Dermis microvascular lymphatic vessel endothelial cell (primary cell): ENCODE measurements at regions not wholly inside any gene's neighbourhood (a gene's known extent, or its start where the extent isn't known, plus 50 kb on each side); places are given as distances from the start of the nearest gene placed in this dataset.
"Not testable (repeated sequence)": the region's sequence is repeated elsewhere in the genome, so short reads cannot be mapped to it uniquely, and the experiment has no call there.

Experiments
- DNase-seq, 2 donors: peaks; one replicate each; pipeline versions ENCODE4 v3.0.0 to v3.0.0-alpha.2; 2010; ENCODE audit warnings: low read depth in 2 of 2

DNA sequence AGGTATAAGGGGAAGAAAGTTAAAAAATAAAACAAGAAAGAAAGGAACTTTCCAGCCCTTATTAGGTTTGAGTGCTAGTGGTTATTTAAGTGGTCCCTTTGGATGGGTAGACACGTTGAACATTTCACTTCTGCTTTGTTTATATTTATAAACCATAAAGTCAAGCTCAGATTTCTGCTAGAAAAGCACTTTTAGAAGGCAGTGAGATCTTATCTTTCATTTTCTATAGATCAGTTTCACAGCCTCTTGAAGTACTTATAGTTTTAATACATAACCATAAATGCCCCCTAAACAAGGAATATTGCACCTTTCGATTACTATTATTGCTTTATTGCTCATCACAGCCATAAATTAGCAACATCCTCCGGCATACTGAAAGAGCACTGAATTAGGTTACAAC is 446.8 kb upstream of the PLXNA2 start:
- no peak for DNase-seq

DNA sequence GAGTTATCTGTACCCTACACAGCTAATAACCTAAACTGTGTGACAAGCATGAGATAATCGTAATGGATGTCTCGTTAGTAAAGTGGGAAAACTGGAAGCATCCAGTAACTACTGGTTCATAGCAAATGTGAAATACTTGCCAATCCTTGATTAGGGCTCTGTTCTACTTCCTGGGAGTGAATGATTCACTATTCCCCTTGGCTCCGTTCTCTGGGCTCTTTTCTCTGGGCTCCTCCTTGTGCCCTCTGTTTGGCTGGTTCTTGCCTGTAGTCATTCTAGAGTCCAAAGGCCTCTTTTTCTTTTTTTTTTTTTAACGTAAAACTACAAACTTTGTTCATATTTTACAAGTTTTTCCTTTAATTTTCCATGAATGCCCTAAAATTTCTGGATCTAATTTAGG is 465.8 kb upstream of the PLXNA2 start:
- DNase-seq: no peak

DNA sequence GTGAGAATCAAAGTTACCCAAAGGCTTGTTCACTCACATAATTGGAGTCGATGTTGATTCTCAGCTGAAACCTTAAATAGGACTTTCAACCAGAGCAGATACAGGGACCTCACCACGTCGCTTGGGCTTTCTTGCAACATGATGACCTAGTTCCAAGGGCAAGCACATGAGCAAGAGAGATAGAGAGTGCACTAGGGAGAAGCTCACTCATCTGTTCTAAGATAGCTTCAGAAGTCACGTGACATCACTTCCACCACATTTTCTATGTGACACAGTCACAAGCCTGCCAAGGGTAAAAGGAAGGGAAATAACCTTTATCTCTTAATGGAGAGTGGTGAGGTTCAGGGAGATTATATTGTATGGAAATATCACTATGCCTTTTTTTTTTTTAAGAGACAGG is 470.1 kb upstream of the PLXNA2 start:
- no peak for DNase-seq

DNA sequence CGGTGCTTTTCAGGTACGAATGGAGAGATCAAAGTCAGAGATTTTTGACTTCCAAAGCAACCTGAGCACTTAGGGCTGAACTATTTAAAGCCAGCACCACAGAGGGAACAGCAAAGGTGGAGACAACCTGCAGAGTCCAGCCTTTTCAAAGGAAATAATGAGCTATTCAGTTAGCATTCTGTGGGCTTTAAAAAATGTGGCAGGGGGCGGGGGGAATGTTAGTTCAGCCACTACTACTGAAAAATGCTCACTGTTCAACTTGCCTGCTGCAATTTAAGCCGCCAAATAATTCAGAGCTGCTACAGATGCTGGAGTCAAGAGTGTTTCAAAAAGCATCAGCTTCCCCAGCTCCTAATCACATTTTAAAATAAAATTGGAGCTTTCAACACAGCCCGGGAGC is 473.3 kb upstream of the PLXNA2 start:
- no peak for DNase-seq

DNA sequence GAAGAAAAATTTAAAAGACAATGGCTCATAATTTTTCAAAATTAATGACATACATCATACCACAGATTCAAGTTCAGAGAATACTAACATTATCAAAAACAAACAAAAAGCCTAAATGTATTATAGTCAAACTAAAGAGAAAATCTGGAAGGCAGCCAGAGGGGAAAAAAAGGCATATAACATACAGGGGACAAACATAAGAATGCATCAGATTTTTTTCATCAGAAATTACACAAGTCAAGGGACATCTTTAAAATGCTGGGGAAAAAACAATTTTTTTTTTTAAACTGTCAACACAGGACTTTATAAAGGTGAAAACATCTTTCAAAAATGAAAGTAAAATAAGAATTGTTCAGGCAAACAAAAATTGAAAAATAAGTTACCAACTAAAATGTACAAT is 478.4 kb upstream of the PLXNA2 start:
- DNase-seq: no peak

DNA sequence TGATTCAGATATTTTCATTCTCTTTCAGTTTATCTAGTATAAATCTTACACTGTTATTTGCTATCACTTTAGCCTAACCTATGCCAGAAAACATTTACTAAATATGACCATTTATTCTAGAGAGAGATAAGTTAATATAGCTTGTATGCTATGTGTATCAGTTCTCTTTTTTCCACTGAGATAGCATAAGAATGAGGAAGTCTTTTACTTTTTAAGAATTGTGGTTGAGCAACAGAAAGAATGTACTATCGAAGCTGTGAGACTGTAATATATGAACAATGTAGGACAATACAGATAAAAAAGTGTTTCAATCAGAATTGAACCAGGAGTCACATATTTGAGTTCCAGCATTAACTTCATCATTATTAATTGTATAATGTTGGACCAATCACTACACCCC is 479.9 kb upstream of the PLXNA2 start:
- no peak for DNase-seq

DNA sequence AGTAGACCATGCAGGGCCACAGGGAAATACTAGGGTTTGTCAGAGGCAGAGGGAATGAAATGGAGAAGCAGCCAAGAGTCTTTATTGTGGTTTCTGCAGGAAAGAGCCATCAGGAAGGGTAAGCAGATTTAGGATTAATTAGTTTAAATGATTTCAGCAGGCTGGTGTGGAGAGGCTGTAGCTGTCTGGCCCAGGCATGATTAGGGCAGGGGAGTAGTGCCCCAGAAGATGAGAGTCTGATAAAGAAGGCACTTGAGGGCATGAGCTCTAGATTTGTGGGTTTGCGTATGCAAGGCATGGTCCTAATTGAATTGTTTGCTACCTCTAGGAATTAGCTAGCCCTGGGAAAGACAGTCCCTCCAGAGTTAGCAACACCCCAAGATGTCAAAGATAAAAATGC is 484.6 kb upstream of the PLXNA2 start:
- no peak for DNase-seq

DNA sequence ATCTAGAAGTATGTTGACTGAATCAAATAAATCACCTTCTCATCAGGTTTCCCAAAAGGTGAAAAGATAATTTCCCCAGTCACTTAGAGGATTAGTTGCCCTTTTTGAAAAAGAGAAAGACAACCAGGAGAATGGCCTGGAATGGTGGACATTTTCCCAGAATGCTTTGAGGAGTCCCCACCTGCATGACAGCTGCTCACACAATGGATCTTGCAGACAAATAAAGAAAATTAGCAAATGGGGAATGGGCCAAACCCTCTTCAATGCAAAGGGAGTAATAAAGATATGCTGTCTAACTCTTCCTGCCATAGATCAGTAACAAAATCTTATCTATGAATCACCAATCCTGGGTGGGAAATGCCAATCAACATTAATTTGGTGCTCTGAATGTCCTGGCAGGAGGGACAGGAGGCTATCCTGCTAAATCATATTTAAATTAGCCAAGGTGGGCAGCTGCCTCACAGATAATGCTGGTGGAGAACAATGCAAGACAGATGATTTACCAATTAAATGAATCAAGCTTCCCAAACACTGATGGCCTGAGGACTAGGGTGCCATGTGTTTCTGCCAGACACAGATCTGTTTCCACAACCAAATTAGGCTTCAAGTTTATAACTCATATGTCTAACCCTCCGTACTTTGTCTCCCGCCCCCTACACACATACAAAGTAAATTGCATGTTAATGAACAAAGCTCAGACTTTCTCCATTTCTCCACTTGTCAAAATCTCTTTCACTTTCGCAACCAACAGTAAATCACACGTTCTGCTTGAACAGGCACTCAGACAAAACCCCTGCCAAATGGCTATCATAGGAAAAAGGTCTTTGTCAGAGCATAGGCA is 488.0 kb upstream of the PLXNA2 start:
- peak in 1 of 2 donors; percentile 39 for DNase-seq

DNA sequence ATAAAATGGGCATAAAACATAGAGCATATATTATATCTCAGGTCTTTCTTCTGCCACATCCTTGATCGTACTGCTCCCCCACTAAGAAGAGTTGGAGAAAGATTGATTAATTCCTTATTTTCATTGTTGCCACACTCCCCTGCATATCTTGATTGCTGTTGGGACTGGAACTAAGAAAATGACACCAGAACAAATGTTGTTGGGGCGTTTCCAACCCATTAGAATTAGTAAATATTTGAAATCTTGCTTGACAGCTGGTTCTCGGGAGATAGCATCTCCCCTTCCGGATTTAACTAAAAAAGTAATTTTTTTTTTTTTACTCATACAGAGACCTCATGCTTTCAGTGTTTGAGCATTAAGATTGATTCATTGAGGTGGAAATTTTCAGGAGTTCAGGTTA is 493.0 kb upstream of the PLXNA2 start:
- no peak for DNase-seq

DNA sequence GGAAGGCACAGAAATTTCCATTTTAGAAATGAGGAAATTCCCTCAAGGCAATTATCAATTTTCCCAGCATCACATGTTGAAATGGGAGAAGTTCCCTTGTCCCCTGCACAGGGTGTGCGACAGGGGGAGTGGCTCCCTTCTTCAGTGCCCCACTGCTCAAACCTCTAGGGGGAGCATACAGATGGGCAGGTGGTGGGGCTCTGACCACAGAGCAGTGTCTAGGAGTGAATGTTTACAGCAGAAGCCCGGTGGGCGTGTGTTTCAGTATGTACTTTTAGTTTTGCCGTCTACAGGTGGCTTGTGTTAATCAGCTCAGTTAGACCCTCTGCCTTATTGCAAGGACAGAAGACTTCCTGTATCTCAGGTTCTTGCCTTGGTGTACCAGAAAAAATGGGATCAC is 493.7 kb upstream of the PLXNA2 start:
- no peak for DNase-seq

DNA sequence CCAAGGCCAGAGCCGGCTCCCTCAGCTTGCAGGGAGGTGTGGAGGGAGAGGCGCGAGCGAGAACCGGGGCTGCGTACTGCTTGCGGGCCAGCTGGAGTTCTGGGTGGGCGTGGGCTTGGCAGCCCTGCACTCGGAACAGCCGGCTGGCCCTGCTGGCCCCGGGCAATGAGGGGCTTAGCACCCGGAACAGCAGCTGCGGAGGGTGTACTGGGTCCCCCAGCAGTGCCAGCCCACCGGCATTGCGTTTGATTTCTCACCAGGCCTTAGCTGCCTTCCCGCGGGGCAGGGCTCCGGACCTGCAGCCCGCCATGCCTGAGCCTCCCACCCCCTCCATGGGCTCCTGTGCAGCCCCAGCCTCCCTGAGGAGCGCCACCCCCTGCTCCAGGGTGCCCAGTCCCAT is 495.5 kb upstream of the PLXNA2 start:
- DNase-seq: not testable (repeated sequence)

DNA sequence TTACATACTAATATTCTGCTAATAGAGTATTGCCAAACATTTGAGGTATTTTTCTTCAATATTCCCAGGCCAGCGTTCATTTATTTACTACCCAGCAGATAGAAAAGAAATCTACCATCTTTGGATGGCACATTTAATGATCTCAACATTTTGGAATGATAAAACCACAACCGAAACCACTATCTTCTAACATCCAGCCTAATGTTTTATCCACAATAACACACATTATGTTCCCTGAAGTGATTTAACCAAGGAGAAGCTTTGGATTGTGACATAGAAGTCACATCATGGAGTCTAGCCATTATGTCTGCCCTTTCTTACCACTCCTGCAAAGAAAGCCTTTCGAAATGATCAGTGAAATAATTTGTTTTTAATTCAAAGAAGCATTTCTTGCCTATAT is 497.1 kb upstream of the PLXNA2 start:
- no peak for DNase-seq

DNA sequence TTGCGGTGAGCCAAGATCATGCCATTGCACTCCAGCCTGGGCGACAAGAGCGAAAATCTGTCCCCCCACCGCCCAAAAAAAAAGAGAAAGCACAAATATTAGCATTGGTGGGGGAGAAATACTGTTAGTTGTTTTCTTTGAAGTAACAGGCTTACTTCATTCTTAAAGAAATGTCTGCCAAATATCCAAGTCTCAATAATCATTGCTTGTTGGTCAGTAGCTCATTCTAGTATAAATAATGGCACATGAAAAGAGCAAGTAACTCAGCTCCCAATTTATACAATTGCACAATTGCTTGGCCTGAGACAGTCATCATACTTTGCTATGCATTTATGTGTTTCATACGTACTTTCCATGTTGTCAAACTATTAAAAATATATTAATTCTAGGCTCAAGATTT is 499.2 kb upstream of the PLXNA2 start:
- no peak for DNase-seq

DNA sequence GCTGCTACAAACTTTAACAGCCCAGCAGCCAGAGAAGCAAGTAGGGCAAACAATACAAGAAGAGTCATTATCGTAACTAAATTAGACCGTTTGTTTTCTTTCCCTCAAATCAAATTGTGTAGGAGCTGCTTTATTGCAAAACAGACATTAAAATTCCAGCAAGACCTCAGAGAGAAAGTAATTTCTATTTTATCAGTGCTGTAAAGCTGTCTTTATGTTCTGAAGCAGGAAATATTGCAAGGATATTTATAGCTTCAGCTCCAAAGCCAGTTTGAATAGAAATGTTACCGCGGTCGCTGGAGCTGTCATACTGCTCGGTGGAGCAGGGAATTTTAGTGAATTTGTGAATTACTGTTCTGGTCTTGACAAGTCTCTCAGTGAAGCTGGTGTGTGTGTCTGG is 503.8 kb upstream of the PLXNA2 start:
- peak in 1 of 2 donors; percentile 2 for DNase-seq

DNA sequence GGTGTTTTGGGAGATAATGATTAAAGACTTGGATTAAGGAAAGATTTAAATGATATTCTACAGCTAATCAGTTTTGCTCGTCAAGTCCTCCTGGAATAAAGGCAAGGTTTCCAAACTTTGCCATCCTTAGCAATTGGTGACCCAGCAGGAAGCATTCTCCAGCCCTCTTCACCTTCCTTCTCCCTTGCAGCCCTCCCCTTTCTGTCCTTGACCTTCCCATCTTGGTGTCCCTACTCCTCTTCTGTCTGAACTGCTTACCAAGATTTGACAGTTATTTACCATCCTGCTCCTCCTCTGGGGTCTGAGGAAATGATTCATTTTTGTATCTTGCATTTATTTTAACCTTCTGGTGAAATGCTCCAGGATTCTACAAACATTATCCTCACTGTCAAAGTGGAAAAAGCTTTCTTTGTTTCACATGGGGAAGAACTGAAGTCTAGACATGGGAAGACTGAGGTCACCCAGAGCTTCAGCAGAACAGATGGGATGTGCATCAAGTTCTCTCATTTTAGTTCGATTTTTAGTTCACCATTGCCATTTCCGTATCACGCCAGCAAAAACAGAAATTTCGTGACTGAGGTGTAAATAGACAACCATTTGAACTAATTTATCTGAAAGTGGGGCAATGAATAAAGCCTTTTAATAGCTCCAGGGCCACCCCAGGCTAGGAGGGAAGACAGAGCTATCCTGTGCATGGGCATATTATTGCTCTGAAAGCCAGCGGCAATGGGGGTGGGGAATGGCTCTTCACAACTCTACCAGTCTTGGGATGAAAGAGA is 504.4 kb upstream of the PLXNA2 start:
- no peak for DNase-seq

DNA sequence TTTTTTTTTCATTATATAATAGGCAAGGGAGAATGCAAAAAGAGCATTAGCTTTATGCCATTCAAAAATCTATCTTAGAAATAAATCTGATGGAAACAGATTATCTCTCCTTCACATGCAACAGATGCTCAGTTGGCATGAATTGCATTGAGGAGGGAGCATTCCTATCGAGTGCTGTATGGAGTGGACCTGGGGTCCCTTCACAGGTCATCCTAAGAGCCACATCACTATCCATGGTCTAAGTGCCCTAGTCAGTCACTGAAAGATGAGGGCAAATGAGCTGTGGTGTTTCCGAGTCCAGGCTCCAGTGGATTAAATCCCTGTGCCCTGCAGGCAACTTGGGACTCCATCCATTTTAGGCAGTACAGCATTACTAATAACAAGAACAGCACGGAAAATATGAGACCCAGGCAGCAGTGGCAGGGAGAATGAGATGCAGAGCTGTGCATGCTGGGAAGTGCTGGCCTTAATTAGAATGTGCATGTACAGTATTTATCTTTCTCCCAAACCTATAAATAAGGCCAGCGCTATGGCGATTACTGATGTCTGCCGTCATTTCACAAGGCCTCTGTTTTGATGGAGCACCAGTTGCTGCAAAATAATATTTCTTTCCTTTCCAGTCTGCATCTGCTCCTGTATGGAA is 512.3 kb upstream of the PLXNA2 start:
- DNase-seq: no peak

DNA sequence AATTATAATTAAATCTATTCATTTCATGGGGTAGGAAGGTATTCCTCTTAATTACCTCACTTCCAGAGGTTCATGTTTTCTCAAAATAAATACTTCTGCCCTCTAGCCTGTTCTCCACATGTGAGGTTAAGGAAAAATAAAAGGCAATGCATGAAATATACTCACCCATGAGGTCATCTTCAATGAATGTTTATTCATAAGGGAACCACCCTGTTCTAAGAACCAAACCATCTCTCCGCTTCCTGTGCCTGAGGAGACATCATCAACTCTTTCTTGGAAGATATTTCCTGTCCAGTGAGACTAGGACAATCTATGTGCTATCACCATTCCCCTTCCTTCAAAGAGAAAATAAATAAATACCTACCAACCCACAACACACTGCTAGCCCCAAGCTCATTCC is 513.7 kb upstream of the PLXNA2 start:
- peak in 1 of 2 donors; percentile 1 for DNase-seq

DNA sequence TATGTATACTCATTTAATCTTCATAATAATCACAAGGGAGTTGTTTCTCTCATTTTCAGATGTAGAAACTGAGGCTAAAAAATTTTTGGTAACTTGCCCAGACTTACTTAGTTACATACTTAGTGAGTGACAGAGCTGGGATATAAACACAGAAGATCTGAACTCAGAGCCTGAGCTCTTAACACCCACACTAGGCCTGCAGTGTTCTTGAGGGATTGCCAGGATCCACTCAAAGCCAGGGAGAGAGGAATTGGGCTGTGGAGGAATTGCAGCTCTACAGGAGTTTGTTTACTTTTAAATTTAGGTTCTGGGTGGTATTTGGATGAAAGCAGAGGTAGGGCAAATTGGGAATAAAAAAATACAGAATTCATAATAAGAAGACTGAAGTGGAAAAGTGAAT is 515.1 kb upstream of the PLXNA2 start:
- DNase-seq: no peak

DNA sequence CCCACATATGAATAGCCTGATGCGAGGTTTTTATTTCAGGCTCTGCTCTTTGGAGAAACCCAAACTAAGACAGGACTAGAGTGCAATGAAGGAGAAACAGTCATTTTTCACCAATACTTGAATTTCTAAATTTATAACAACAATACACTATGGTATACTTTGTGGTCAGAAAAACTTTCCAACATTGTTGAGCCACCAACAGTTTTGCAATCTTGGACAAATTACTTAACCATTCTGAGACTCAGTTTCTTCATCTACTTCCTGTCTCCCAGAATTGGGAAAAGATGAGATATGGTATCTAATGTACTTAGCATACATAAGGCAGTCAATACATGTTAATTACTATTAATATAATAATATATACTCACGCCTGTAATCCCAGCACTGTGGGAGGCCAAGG is 519.8 kb upstream of the PLXNA2 start:
- no peak for DNase-seq

DNA sequence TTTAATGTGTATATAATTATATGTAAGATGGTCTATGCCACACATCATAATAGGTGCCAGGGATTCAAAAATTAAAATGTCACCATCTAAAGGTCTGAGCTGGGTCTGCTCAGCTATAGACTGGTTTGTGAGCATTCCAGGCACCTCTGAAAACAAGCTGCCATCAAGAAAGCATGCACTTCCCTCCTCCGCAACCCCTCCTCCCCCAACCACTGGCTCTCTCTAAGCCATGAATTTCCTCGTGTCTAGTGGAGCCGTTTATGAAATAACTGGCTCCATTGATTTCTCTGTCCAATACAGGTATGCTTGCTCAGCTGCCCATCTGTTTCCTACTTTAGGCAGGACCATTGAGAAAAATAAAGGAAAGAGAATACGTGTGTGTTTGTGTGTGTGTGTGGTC is 522.6 kb upstream of the PLXNA2 start:
- DNase-seq: no peak

DNA sequence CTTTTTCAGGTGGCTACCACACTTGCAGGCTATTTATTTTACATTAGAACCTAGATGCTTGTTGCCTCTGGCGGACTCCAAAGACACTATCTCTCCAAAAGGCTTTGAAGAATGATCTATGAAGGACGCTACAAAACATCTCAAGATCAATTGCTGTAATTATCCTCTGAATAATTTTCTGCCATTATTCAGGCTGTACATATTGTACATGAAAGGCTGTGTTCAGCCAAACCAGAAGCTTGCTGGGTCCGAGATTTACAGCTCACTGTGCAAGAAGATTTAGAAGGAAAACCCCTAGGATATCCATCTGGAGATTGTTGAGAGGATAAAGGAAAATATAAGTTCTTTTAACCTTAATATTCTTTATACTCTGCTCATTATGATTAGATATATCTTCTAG is 523.6 kb upstream of the PLXNA2 start:
- no peak for DNase-seq

DNA sequence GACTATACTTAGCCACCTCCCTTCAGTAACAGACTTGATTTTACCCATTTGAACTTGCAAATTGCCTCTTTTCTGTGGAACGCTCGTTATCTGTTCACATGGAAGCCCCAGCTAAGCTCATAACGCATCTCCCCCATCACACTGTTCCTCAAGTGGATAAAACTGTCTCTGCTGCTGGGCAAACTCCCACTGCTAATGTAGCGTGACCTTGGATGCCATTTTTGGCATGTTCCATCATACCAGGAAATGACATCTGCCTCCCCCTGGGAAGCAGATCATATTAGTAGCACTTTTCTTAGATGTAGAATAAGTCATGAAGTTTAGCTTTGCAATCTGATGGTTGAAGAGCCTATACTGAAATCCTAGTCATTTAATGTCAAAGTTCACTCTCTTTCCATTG is 528.7 kb upstream of the PLXNA2 start:
- DNase-seq: no peak

DNA sequence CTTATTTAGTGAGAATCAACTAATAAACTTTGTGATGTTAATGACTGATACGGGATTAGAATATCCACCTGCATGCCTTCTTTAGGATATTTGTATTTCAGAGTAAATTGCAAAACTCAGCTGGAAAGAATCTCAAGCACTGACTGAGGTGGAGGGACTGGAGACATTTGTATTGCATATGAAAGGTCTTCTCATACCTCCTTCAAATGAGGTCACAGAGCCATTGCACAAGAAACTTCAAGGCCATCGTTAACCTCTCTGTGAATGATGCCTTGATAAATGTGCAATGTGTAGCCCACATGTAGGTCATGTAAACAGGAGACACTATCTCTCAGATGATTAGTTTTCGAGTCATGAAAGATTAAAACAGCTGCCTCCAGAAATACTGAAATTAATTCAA is 531.7 kb upstream of the PLXNA2 start:
- DNase-seq: no peak
